OCI-LY3 (cell line): ENCODE measurements at regions not wholly inside any gene's neighbourhood (a gene's known extent, or its start where the extent isn't known, plus 50 kb on each side); places are given as distances from the start of the nearest gene placed in this dataset.

ENCODE experiments used
- H2AFZ ChIP-seq: fragments of 200-600, 300-600 bp; shearing (Covaris generic); 2 replicates; pipeline ENCODE4 v1.6.0; 2014; ENCODE audit warnings: antibody characterized with exemption, low read depth, low read length
- H3K27ac ChIP-seq: fragments of 200-600, 300-600 bp; sonication (generic); 2 replicates; pipeline ENCODE4 v1.5.1; 2014; ENCODE audit warnings: mild to moderate bottlenecking, low read length, moderate library complexity, mixed read lengths
- H3K27me3 ChIP-seq: fragments of 200-600, 300-600 bp; sonication (generic); 2 replicates; pipeline ENCODE4 v1.6.1; 2014; ENCODE audit warnings: low read depth, low read length, mixed read lengths
- H3K36me3 ChIP-seq: fragments of 200-600, 300-600 bp; sonication (generic); replicated peaks from 2 replicates; pipeline ENCODE3; 2014; ENCODE audit warnings: low read depth, low read length, mixed read lengths
- H3K4me1 ChIP-seq: fragments of 300-600, 200-600 bp; sonication (generic); 2 replicates; pipeline ENCODE4 v1.6.1; 2014; ENCODE audit warnings: low read length, mixed read lengths
- H3K4me2 ChIP-seq: fragments of 200-600, 300-600 bp; sonication (generic); 2 replicates; pipeline ENCODE4 v1.6.1; 2014; ENCODE audit warnings: low read length, mixed read lengths
- H3K4me3 ChIP-seq: fragments of 300-600, 200-600 bp; sonication (generic); 2 replicates; pipeline ENCODE4 v1.5.1; 2014; ENCODE audit warnings: antibody characterized with exemption, mild to moderate bottlenecking, low read length, moderate library complexity
- H3K79me2 ChIP-seq: fragments of 300-600, 200-600 bp; shearing (Covaris generic); 2 replicates; pipeline ENCODE4 v1.6.1; 2014; ENCODE audit warnings: mild to moderate bottlenecking, low read length, mixed read lengths
- H3K9ac ChIP-seq: fragments of 300-600, 200-600 bp; shearing (Covaris generic); 2 replicates; pipeline ENCODE4 v1.6.0; 2014; ENCODE audit warnings: mild to moderate bottlenecking, low read length, moderate library complexity
- H3K9me3 ChIP-seq: fragments of 200-600, 300-600 bp; shearing (Covaris generic); 2 replicates; pipeline ENCODE4 v1.6.1; 2014; ENCODE audit warnings: low read length, mixed read lengths; ENCODE audit not compliant: insufficient read depth
- H4K20me1 ChIP-seq: fragments of 200-600, 300-600 bp; sonication (generic); 2 replicates; pipeline ENCODE4 v1.6.1; 2016; ENCODE audit warnings: low read length, mixed read lengths; ENCODE audit not compliant: insufficient read depth
- EZH2phosphoT487 ChIP-seq: fragments of 200-600 bp; shearing (Covaris generic); IDR thresholded peaks from 2 replicates; pipeline ENCODE4 v1.6.1; 2018; ENCODE audit warnings: antibody characterized with exemption, mixed run types, low read depth
- TF ChIP-seq, protein P1 (sequence below): fragments of 200-600, 300-600 bp; sonication (generic); IDR thresholded peaks from 2 replicates; pipeline ENCODE4 v1.5.1; 2014; ENCODE audit warnings: antibody characterized with exemption, low read length, low read depth

DNA sequence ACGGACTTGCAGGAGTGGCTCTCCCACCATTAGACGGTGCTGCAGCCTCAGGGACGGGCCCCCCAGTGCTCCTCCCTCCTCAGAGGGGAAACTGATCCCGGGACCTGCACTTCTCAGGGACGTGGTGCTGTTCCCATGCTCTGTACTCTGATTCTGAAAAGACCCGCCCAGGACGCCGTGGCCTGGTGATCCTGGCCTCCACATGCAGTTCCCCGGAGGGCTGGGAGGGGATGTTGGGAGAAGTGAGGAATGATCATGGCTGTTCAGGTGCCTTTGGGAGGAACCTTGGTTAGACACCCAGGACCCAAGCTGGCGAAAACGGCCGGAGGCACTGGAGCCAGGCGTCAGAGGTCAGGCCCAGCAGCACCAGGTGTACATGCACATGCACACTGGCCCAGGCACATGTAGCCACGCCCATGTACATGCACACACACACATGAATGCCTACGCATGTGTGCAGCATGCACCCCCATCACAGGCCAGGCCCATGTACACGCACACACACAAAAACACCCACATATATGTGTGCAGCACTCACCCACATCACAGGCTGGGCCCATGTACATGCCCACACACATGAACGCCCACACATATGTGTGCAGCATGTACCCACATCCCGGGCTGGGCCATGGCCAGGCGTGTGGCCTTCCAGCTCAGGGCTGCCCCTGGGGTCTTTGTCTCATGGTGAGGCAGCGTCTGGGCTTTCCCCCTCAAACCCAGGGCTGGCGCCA, 52.6 kb upstream of the DACT2 start:
- Histone ChIP-seq H2AFZ (no peak overlapping the region), H3K9ac (no peak overlapping the region), H3K9me3 (no peaks in the 10 kb centered on the region), H3K4me2 (no peak overlapping the region), H3K36me3 (no peaks in the 10 kb centered on the region), H3K27me3 (no peaks in the 10 kb centered on the region), H3K4me3 (no peak overlapping the region), H3K79me2 (no peaks in the 10 kb centered on the region), H3K27ac (no peak overlapping the region), H4K20me1 (no peaks in the 10 kb centered on the region), H3K4me1 (no peaks in the 10 kb centered on the region)
- TF ChIP-seq EZH2phosphoT487, result no peak
- TF ChIP-seq, protein P1, sequence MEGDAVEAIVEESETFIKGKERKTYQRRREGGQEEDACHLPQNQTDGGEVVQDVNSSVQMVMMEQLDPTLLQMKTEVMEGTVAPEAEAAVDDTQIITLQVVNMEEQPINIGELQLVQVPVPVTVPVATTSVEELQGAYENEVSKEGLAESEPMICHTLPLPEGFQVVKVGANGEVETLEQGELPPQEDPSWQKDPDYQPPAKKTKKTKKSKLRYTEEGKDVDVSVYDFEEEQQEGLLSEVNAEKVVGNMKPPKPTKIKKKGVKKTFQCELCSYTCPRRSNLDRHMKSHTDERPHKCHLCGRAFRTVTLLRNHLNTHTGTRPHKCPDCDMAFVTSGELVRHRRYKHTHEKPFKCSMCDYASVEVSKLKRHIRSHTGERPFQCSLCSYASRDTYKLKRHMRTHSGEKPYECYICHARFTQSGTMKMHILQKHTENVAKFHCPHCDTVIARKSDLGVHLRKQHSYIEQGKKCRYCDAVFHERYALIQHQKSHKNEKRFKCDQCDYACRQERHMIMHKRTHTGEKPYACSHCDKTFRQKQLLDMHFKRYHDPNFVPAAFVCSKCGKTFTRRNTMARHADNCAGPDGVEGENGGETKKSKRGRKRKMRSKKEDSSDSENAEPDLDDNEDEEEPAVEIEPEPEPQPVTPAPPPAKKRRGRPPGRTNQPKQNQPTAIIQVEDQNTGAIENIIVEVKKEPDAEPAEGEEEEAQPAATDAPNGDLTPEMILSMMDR, result no peak

DNA sequence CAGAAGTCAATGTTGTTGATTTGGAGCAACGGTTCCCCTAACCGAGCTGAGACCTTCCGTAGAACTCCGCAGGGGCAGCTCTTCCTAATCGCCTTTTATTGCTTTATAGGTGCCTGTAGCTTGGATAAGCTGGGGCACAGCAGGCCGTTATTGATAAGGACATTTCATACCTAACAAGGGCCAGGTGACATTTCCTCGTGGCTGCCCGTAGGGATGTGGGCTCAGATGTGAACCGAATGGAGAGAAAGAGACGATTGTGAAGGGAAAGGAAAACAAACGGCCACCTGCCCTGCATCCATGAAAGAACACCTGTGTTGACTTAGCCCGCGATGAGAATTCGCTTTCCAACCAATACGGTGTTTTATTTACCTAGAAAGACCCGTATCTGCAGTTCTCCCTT, 53.3 kb upstream of the DACT2 start:
- Histone ChIP-seq H3K9ac (no peak overlapping the region), H3K4me1 (no peaks in the 10 kb centered on the region), H3K4me3 (no peak overlapping the region), H2AFZ (no peak overlapping the region), H4K20me1 (no peaks in the 10 kb centered on the region), H3K79me2 (no peaks in the 10 kb centered on the region), H3K27me3 (no peaks in the 10 kb centered on the region), H3K27ac (no peak overlapping the region), H3K9me3 (no peaks in the 10 kb centered on the region), H3K4me2 (no peak overlapping the region), H3K36me3 (no peaks in the 10 kb centered on the region)
- TF ChIP-seq EZH2phosphoT487, result no peak
- TF ChIP-seq, protein P1, result no peak

DNA sequence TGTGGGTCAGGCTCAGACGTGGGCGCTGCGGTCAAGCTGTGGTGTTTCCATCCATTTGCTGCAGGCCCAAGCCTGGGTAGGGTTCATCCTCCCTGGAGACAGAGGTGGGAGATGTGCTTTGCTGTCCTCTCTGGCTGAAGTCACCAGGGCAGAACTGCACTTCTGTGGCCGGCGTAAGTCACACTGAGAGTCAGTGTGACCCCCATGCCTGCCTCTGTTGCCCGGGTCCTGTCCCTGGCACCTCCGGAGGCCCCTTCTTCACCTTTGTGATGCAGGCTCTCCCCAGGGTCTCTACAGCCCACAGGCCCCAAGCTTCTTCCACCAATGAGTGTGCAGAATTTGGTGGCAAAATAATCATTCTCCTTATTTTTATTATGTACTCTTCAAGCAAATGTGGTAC, 53.8 kb upstream of the DACT2 start:
- no peak overlapping the region for H3K9ac ChIP-seq
- no peak overlapping the region for H3K4me3 ChIP-seq
- H3K27me3 ChIP-seq, result no peaks in the 10 kb centered on the region
- no peak overlapping the region for H3K27ac ChIP-seq
- no peaks in the 10 kb centered on the region for H3K9me3 ChIP-seq
- H4K20me1 ChIP-seq, result no peaks in the 10 kb centered on the region
- H3K4me2 ChIP-seq, result no peak overlapping the region
- H3K4me1 ChIP-seq, result no peaks in the 10 kb centered on the region
- no peak overlapping the region for H2AFZ ChIP-seq
- TF ChIP-seq EZH2phosphoT487, result no peak
- TF ChIP-seq, protein P1, result no peak
- H3K79me2 ChIP-seq, result no peaks in the 10 kb centered on the region
- H3K36me3 ChIP-seq, result no peaks in the 10 kb centered on the region

DNA sequence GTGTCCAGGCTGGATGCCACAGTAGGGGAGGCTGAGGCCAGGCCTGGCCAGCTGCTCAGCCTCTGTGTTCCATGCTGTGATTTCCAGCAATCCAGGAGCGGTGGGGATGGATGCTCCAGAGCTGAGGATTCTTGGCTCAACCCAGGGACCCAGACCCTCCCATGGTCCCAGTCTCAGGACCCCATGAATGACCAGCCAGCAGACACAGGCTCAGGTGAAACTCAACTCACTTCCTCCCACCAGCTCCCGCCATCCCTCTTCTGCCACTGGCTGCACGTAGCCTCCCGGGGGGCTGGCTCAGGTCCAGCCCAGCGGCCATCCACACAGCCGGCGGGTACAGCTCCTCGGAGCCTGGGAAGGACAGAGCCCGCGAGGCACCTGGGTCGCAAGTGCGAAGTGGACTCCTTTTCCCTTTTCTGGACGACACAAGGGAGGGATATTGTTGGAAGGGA, 54.5 kb upstream of the DACT2 start:
- H3K27me3 ChIP-seq, result no peaks in the 10 kb centered on the region
- no peak overlapping the region for H3K4me2 ChIP-seq
- no peaks in the 10 kb centered on the region for H3K79me2 ChIP-seq
- no peak overlapping the region for H3K4me3 ChIP-seq
- no peaks in the 10 kb centered on the region for H4K20me1 ChIP-seq
- H3K9ac ChIP-seq, result no peak overlapping the region
- H3K4me1 ChIP-seq, result no peaks in the 10 kb centered on the region
- TF ChIP-seq EZH2phosphoT487, result no peak
- TF ChIP-seq, protein P1, result no peak
- no peak overlapping the region for H2AFZ ChIP-seq
- no peaks in the 10 kb centered on the region for H3K9me3 ChIP-seq
- H3K36me3 ChIP-seq, result no peaks in the 10 kb centered on the region
- no peak overlapping the region for H3K27ac ChIP-seq
